H9 (cell line): ENCODE measurements at regions not wholly inside any gene's neighbourhood (a gene's known extent, or its start where the extent isn't known, plus 50 kb on each side); places are given as distances from the start of the nearest gene placed in this dataset.
A peak's percentile ranks its signal among the peaks of the same experiment; 100 is the strongest.

Source experiments
- DNase-seq: peaks from one replicate; pipeline ENCODE4 v3.0.0-alpha.2; 2017
- H2AFZ ChIP-seq: one replicate; pipeline ENCODE4 v1.6.1; 2013; ENCODE audit warnings: mild to moderate bottlenecking, low read length, control low read depth, moderate library complexity
- H2AK5ac ChIP-seq: 2 replicates; pipeline ENCODE4 v1.6.1; 2013; ENCODE audit warnings: low read length, control low read depth, mixed read lengths; ENCODE audit not compliant: insufficient read length
- H2BK120ac ChIP-seq: one replicate; pipeline ENCODE4 v1.6.1; 2013; ENCODE audit warnings: low read depth, mild to moderate bottlenecking, low read length, control low read depth, inconsistent platforms; ENCODE audit not compliant: poor library complexity, severe bottlenecking
- H2BK12ac ChIP-seq: 2 replicates; pipeline ENCODE4 v1.6.1; 2013; ENCODE audit warnings: low read length, control low read depth, mixed read lengths, low read depth; ENCODE audit not compliant: insufficient read length
- H2BK15ac ChIP-seq: 2 replicates; pipeline ENCODE4 v1.6.1; 2013; ENCODE audit warnings: low read depth, low read length, control low read depth
- H2BK20ac ChIP-seq: one replicate; pipeline ENCODE4 v1.6.1; 2013; ENCODE audit warnings: low read depth, mild to moderate bottlenecking, low read length, control low read depth, inconsistent platforms; ENCODE audit not compliant: poor library complexity, severe bottlenecking
- H2BK5ac ChIP-seq: 2 replicates; pipeline ENCODE4 v1.6.1; 2013; ENCODE audit warnings: low read length, control low read depth, mixed read lengths; ENCODE audit not compliant: insufficient read length
- H3K14ac ChIP-seq: 2 replicates; pipeline ENCODE4 v1.6.1; 2013; ENCODE audit warnings: low read length, control low read depth; ENCODE audit not compliant: insufficient read depth
- H3K18ac ChIP-seq: 2 replicates; pipeline ENCODE4 v1.6.1; 2013; ENCODE audit warnings: low read depth, mild to moderate bottlenecking, mixed read lengths, low read length, control low read depth; ENCODE audit not compliant: insufficient read length
- H3K23ac ChIP-seq: 2 replicates; pipeline ENCODE4 v1.6.1; 2013; ENCODE audit warnings: low read length, control low read depth, mixed read lengths, low read depth; ENCODE audit not compliant: insufficient read length
- H3K23me2 ChIP-seq: 2 replicates; pipeline ENCODE4 v1.6.1; 2013; ENCODE audit warnings: low read depth, mild to moderate bottlenecking, mixed read lengths, low read length, control low read depth; ENCODE audit not compliant: insufficient read length, poor library complexity, severe bottlenecking
- H3K27ac ChIP-seq: 2 replicates; pipeline ENCODE4 v1.5.1; 2013; ENCODE audit warnings: low read length, control low read depth, mixed read lengths, low read depth; ENCODE audit not compliant: insufficient read length
- H3K27me3 ChIP-seq: 2 replicates; pipeline ENCODE4 v1.6.1; 2013; ENCODE audit warnings: low read length, control low read depth, inconsistent platforms; ENCODE audit not compliant: insufficient read depth
- H3K4ac ChIP-seq: 2 replicates; pipeline ENCODE4 v1.6.1; 2013; ENCODE audit warnings: low read depth, mild to moderate bottlenecking, control low read depth, inconsistent platforms, low read length, moderate library complexity
- H3K4me1 ChIP-seq: 2 replicates; pipeline ENCODE4 v1.6.1; 2013; ENCODE audit warnings: low read length, control low read depth, inconsistent platforms; ENCODE audit not compliant: insufficient read depth
- H3K4me2 ChIP-seq: 2 replicates; pipeline ENCODE4 v1.6.1; 2013; ENCODE audit warnings: low read length, control low read depth, mixed read lengths; ENCODE audit not compliant: insufficient read length, insufficient read depth
- H3K56ac ChIP-seq: 2 replicates; pipeline ENCODE4 v1.6.1; 2013; ENCODE audit warnings: low read depth, mild to moderate bottlenecking, mixed read lengths, low read length, control low read depth; ENCODE audit not compliant: insufficient read length
- H3K79me1 ChIP-seq: 2 replicates; pipeline ENCODE4 v1.6.1; 2013; ENCODE audit warnings: low read depth, mild to moderate bottlenecking, moderate library complexity, low read length, control low read depth, inconsistent platforms; ENCODE audit not compliant: insufficient read depth, poor library complexity, severe bottlenecking
- H3K79me2 ChIP-seq: 2 replicates; pipeline ENCODE4 v1.6.1; 2013; ENCODE audit warnings: low read length, control low read depth, inconsistent platforms; ENCODE audit not compliant: insufficient read depth
- H3K9ac ChIP-seq: 2 replicates; pipeline ENCODE4 v1.6.1; 2013; ENCODE audit warnings: low read length, control low read depth, mixed read lengths; ENCODE audit not compliant: insufficient read length; ENCODE audit errors: extremely low read depth
- H3K9me3 ChIP-seq: one replicate; pipeline ENCODE4 v1.6.1; 2013; ENCODE audit warnings: low read depth, low read length, inconsistent platforms; ENCODE audit not compliant: control insufficient read depth
- H3T11ph ChIP-seq: one replicate; pipeline ENCODE4 v1.6.1; 2013; ENCODE audit warnings: mild to moderate bottlenecking, low read length, control low read depth, inconsistent platforms
- H4K20me1 ChIP-seq: one replicate; pipeline ENCODE4 v1.6.1; 2013; ENCODE audit not compliant: control insufficient read depth, insufficient read length, insufficient read depth
- H4K5ac ChIP-seq: 2 replicates; pipeline ENCODE4 v1.6.1; 2013; ENCODE audit warnings: low read depth, mild to moderate bottlenecking, mixed read lengths, low read length, control low read depth; ENCODE audit not compliant: insufficient read length
- H4K8ac ChIP-seq: replicated peaks from 2 replicates; pipeline ENCODE4 v1.6.1; 2013; ENCODE audit warnings: low read length, control low read depth, mixed read lengths, low read depth; ENCODE audit not compliant: insufficient read length
- H4K91ac ChIP-seq: 2 replicates; pipeline ENCODE4 v1.6.1; 2013; ENCODE audit warnings: low read depth, mild to moderate bottlenecking, moderate library complexity, mixed read lengths, low read length, control low read depth; ENCODE audit not compliant: insufficient read length
- H3K27ac Mint-ChIP-seq, 3 experiments: 2 replicates in 2 of 3; 3 replicates in 1 of 3; pipeline ENCODE4 v1.8.0; 2020 to 2021; ENCODE audit warnings: mixed read lengths in 3 of 3, mild to moderate bottlenecking in 1 of 3, moderate library complexity in 1 of 3
- H3K27me3 Mint-ChIP-seq: 2 replicates; pipeline ENCODE4 v1.8.0; 2021; ENCODE audit warnings: low read depth, mild to moderate bottlenecking, moderate library complexity, mixed read lengths
- H3K36me3 Mint-ChIP-seq, 3 experiments: 2 replicates in 2 of 3; 3 replicates in 1 of 3; pipeline ENCODE4 v1.8.0; 2020 to 2021; ENCODE audit warnings: low read depth in 3 of 3, mixed read lengths in 3 of 3; ENCODE audit not compliant: insufficient read depth in 1 of 3
- H3K4me1 Mint-ChIP-seq, 2 experiments: 2 replicates each; pipeline ENCODE4 v1.8.0; 2020; ENCODE audit warnings: mixed read lengths in 2 of 2
- H3K4me3 Mint-ChIP-seq, 2 experiments: 2 replicates in 1 of 2; 3 replicates in 1 of 2; pipeline ENCODE4 v1.8.0; 2020 to 2021; ENCODE audit warnings: mild to moderate bottlenecking in 2 of 2, mixed read lengths in 2 of 2, moderate library complexity in 1 of 2
- H3K9me3 Mint-ChIP-seq, 2 experiments: 2 replicates in 1 of 2; 3 replicates in 1 of 2; pipeline ENCODE4 v1.8.0; 2020; ENCODE audit warnings: mild to moderate bottlenecking in 2 of 2, mixed read lengths in 2 of 2, moderate library complexity in 1 of 2
- CTCF ChIP-seq: fragments of 200-600 bp; sonication (generic); conservative IDR thresholded peaks from 3 replicates; pipeline ENCODE4 v1.8.0; 2021; ENCODE audit warnings: antibody characterized with exemption, mild to moderate bottlenecking
- WGBS: extraction: QIAGEN DNeasy Blood & Tissue Kit; methylation state at CpG from one replicate; pipeline ENCODE4 v1.1.7; 2013; ENCODE audit warnings: missing lambda C conversion rate, low lambda C conversion rate, mixed read lengths; ENCODE audit not compliant: insufficient read length; ENCODE audit errors: extremely low coverage; 5-methylcytosine and 5-hydroxymethylcytosine counted together

GRCh38 chr3:63096248-63097058, 181.7 kb upstream of the SYNPR start:
- H3K27me3 ChIP-seq = no peaks in the 10 kb centered on the region
- H3K4ac ChIP-seq = no peak overlapping the region
- no peak overlapping the region; the same call in 1 of the 2 replicates for H3K14ac ChIP-seq
- H3K23ac ChIP-seq = no peak overlapping the region
- H3K9me3 Mint-ChIP-seq = 0 out of 5 replicates have a peak, but pooled peaks cover 0 to 2% of the 10 kb centered on the region in 2 experiments
- no peaks in the 10 kb centered on the region; the same call in 1 of the 2 replicates for H3K4me1 ChIP-seq
- no peak overlapping the region for H2BK5ac ChIP-seq
- H3K4me3 Mint-ChIP-seq = no peak overlapping the region
- H3K79me1 ChIP-seq = no peaks in the 10 kb centered on the region
- no peaks in the 10 kb centered on the region for H3K79me2 ChIP-seq
- peak; percentile 56 for TF ChIP-seq CTCF
- no peak overlapping the region for H3K56ac ChIP-seq
- H3K27ac Mint-ChIP-seq = no peak overlapping the region
- H3K9ac ChIP-seq = no peak overlapping the region
- H4K91ac ChIP-seq = no peak overlapping the region
- no peaks in the 10 kb centered on the region for H4K20me1 ChIP-seq
- no peak overlapping the region for H2AK5ac ChIP-seq
- H3K4me1 Mint-ChIP-seq = peaks cover 27 to 33% of the 10 kb centered on the region in 2 experiments
- H3K9me3 ChIP-seq = no peaks in the 10 kb centered on the region
- H3K4me2 ChIP-seq = no peak overlapping the region
- H4K5ac ChIP-seq = no peak overlapping the region
- no peak overlapping the region for H2BK20ac ChIP-seq
- peak; percentile 55 for DNase-seq
- H2BK12ac ChIP-seq = no peak overlapping the region
- H2AFZ ChIP-seq = no peak overlapping the region
- H2BK15ac ChIP-seq = no peak overlapping the region
- H3K18ac ChIP-seq = no peak overlapping the region
- H3T11ph ChIP-seq = no peak overlapping the region
- peaks cover 10 to 16% (median 10%) of the 10 kb centered on the region in 3 experiments for H3K36me3 Mint-ChIP-seq
- no peak overlapping the region for H2BK120ac ChIP-seq
- no peak overlapping the region for H4K8ac ChIP-seq
- H3K27me3 Mint-ChIP-seq = no peaks in the 10 kb centered on the region; the same call in 1 of the 2 replicates
- H3K27ac ChIP-seq = no peak overlapping the region
- H3K23me2 ChIP-seq = no peaks in the 10 kb centered on the region
- WGBS = no CpG with 5 or more reads among the region's 32 CpGs
